GM12878 (cell line): ENCODE measurements at regions not wholly inside any gene's neighbourhood (a gene's known extent, or its start where the extent isn't known, plus 50 kb on each side); places are given as distances from the start of the nearest gene placed in this dataset.

ENCODE experiments used
- BCL3 ChIP-seq: IDR thresholded peaks from 2 replicates; pipeline ENCODE4 v1.6.1; 2011; ENCODE audit warnings: borderline replicate concordance, low read depth, mild to moderate bottlenecking, moderate library complexity, low read length; ENCODE audit not compliant: insufficient read depth, poor library complexity, severe bottlenecking
- CTCF ChIP-seq, 3 experiments: IDR thresholded peaks in 2 of 3; conservative IDR thresholded peaks in 1 of 3; 2 replicates each; pipeline ENCODE4 v1.5.1; 2011; ENCODE audit warnings: low read depth in 3 of 3, low read length in 3 of 3, mild to moderate bottlenecking in 3 of 3, control low read depth in 2 of 3, moderate library complexity in 2 of 3, inconsistent platforms in 1 of 3, mixed read lengths in 1 of 3; ENCODE audit not compliant: control insufficient read depth in 2 of 3, insufficient read depth in 1 of 3; ENCODE audit errors: extremely low read depth in 1 of 3
- MAX ChIP-seq: IDR thresholded peaks from 2 replicates; pipeline ENCODE4 v1.6.1; 2012; ENCODE audit warnings: low read depth, low read length, improper control_type of control experiment
- MTA2 ChIP-seq: fragments of 450-650 bp; IDR thresholded peaks from 2 replicates; pipeline ENCODE4 v1.6.1; 2016; ENCODE audit warnings: low read depth, mild to moderate bottlenecking, moderate library complexity
- POLR2A ChIP-seq: IDR thresholded peaks from 2 replicates; pipeline ENCODE4 v1.6.1; 2011; ENCODE audit warnings: low read depth, mild to moderate bottlenecking, low read length
- SPI1 ChIP-seq: IDR thresholded peaks from 2 replicates; pipeline ENCODE4 v1.6.1; 2011; ENCODE audit warnings: low read depth, mild to moderate bottlenecking, low read length, moderate library complexity, borderline replicate concordance; ENCODE audit not compliant: insufficient read depth
- SREBF1 ChIP-seq: IDR thresholded peaks from 2 replicates; pipeline ENCODE4 v1.6.1; 2012; ENCODE audit warnings: mild to moderate bottlenecking, low read length
- USF1 ChIP-seq: IDR thresholded peaks from 2 replicates; pipeline ENCODE4 v1.6.1; 2011; ENCODE audit warnings: borderline replicate concordance, low read depth, mild to moderate bottlenecking, moderate library complexity, mixed read lengths, low read length; ENCODE audit not compliant: insufficient read depth; ENCODE audit errors: extremely low read length
- USF2 ChIP-seq: IDR thresholded peaks from 2 replicates; pipeline ENCODE4 v1.6.1; 2011; ENCODE audit warnings: low read depth, low read length, improper control_type of control experiment, borderline replicate concordance

GRCh38 chr6:84588697-84589080, 175.7 kb downstream of the TBX18 start:
- TF ChIP-seq SPI1 (no peak), USF1 (no peak), MTA2 (no peak), USF2 (no peak), MAX (no peak), BCL3 (no peak), POLR2A (no peak), CTCF (IDR thresholded peaks at IDR 0.05 in 2 of 3, conservative IDR thresholded peaks at IDR 0.05 in 1 of 3; ENCODE audit: control insufficient read depth in 2 of 3, extremely low read depth in 1 of 3, insufficient read depth in 1 of 3, low read depth in 3 of 3, low read length in 3 of 3) (no peak), SREBF1 (no peak)
